Stimulated activated memory B cell treated with anti-CD40 and anti-IgM and Interleukin-4, amounts not matched to agents 10 μg/mL and 1 μg/mL and 100 μg/mL, for 72 hours (primary cell): ENCODE measurements at regions not wholly inside any gene's neighbourhood (a gene's known extent, or its start where the extent isn't known, plus 50 kb on each side); places are given as distances from the start of the nearest gene placed in this dataset.

Source experiments
- ATAC-seq: fragments of 150-1000 bp; cut with Tn5 transposase; 2 replicates; pipeline ENCODE4 v1.10.0; 2021
- H3K27ac Mint-ChIP-seq: one replicate; pipeline ENCODE4 v1.8.0; 2022; ENCODE audit warnings: mild to moderate bottlenecking, mixed read lengths
- H3K27me3 Mint-ChIP-seq: one replicate; pipeline ENCODE4 v1.8.0; 2022; ENCODE audit warnings: mixed read lengths
- H3K36me3 Mint-ChIP-seq: one replicate; pipeline ENCODE4 v1.8.0; 2022; ENCODE audit warnings: mixed read lengths
- H3K4me1 Mint-ChIP-seq: one replicate; pipeline ENCODE4 v1.8.0; 2022; ENCODE audit warnings: mixed read lengths
- H3K4me3 Mint-ChIP-seq: one replicate; pipeline ENCODE4 v1.8.0; 2022; ENCODE audit warnings: mild to moderate bottlenecking, moderate library complexity, mixed read lengths
- H3K9me3 Mint-ChIP-seq: one replicate; pipeline ENCODE4 v1.8.0; 2022; ENCODE audit warnings: mixed read lengths

DNA sequence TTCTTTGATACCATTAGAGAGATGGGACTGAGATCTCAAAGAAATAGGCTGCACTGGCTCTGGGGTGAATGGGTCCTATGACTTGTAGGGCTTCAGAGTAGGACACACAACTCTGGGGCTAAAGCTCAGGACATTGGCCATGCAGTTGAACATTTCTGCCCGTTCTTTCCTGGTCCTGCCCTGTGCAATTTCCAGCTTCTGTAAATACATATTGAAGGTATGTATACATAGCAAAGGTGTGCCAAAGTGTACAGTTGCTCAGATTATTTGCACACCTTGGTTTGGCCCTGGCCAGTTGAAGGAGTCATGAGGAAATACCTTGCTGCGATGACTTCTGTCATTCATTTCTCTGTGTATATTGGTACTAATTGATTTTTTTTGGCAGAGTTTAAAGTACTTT, 52.8 kb upstream of the TAF11L2 start:
- Mint-ChIP-seq H3K4me1 (no peaks in the 10 kb centered on the region), H3K27ac (no peak overlapping the region), H3K4me3 (no peak overlapping the region), H3K27me3 (no peaks in the 10 kb centered on the region), H3K36me3 (no peaks in the 10 kb centered on the region), H3K9me3 (peaks cover 10% of the 10 kb centered on the region)
- ATAC-seq = no peak
